Astrocyte (in vitro differentiated cells and primary cell): ENCODE measurements at regions not wholly inside any gene's neighbourhood (a gene's known extent, or its start where the extent isn't known, plus 50 kb on each side); places are given as distances from the start of the nearest gene placed in this dataset.

Experiments
- DNase-seq: peaks from one replicate; pipeline ENCODE4 v3.0.0-alpha.2; 2010; ENCODE audit warnings: low read depth
- FAIRE-seq: peaks from 2 replicates; lab custom pipeline; 2011; peaks lifted over from hg19 to GRCh38; lab: Jason Lieb, UNC
- H2AFZ ChIP-seq: 2 replicates; pipeline ENCODE4 v1.6.0; 2012; ENCODE audit warnings: low read depth, low read length, inconsistent platforms
- H3K27ac ChIP-seq: 2 replicates; pipeline ENCODE4 v1.5.1; 2011; ENCODE audit warnings: low read depth, low read length, inconsistent platforms
- H3K27me3 ChIP-seq: 2 replicates; pipeline ENCODE4 v1.6.0; 2011; ENCODE audit warnings: low read length, inconsistent platforms; ENCODE audit not compliant: insufficient read depth
- H3K36me3 ChIP-seq: 2 replicates; pipeline ENCODE4 v1.5.1; 2011; ENCODE audit warnings: low read length, inconsistent platforms; ENCODE audit not compliant: insufficient read depth
- H3K4me1 ChIP-seq: 2 replicates; pipeline ENCODE4 v1.5.1; 2011; ENCODE audit warnings: low read length, inconsistent platforms; ENCODE audit not compliant: insufficient read depth
- H3K4me2 ChIP-seq: 2 replicates; pipeline ENCODE4 v1.6.0; 2012; ENCODE audit warnings: low read length, inconsistent platforms
- H3K4me3 ChIP-seq: 2 replicates; pipeline ENCODE4 v1.5.1; 2011; ENCODE audit warnings: low read depth, mild to moderate bottlenecking, low read length, inconsistent platforms; ENCODE audit not compliant: insufficient read depth
- H3K79me2 ChIP-seq: 2 replicates; pipeline ENCODE4 v1.6.0; 2012; ENCODE audit warnings: mild to moderate bottlenecking, low read length, inconsistent platforms; ENCODE audit not compliant: insufficient read depth
- H3K9ac ChIP-seq: 2 replicates; pipeline ENCODE4 v1.6.0; 2012; ENCODE audit warnings: mild to moderate bottlenecking, low read length, inconsistent platforms
- H3K9me3 ChIP-seq: 2 replicates; pipeline ENCODE4 v1.5.1; 2012; ENCODE audit warnings: low read depth, mild to moderate bottlenecking, low read length, inconsistent platforms; ENCODE audit not compliant: insufficient read depth
- H4K20me1 ChIP-seq: 2 replicates; pipeline ENCODE4 v1.6.0; 2012; ENCODE audit warnings: low read length, inconsistent platforms; ENCODE audit not compliant: insufficient read depth
- H3K27ac Mint-ChIP-seq: one replicate; pipeline ENCODE4 v1.8.0; 2021; ENCODE audit warnings: mild to moderate bottlenecking, mixed read lengths; ENCODE audit not compliant: unreplicated experiment
- H3K27me3 Mint-ChIP-seq: one replicate; pipeline ENCODE4 v1.8.0; 2021; ENCODE audit warnings: low read depth, mixed read lengths; ENCODE audit not compliant: unreplicated experiment
- H3K36me3 Mint-ChIP-seq: one replicate; pipeline ENCODE4 v1.8.0; 2021; ENCODE audit warnings: low read depth, mixed read lengths; ENCODE audit not compliant: unreplicated experiment
- H3K4me1 Mint-ChIP-seq: one replicate; pipeline ENCODE4 v1.8.0; 2021; ENCODE audit warnings: low read depth, mixed read lengths; ENCODE audit not compliant: unreplicated experiment
- H3K4me3 Mint-ChIP-seq: one replicate; pipeline ENCODE4 v1.8.0; 2021; ENCODE audit warnings: mild to moderate bottlenecking, moderate library complexity, mixed read lengths; ENCODE audit not compliant: unreplicated experiment
- H3K9me3 Mint-ChIP-seq: one replicate; pipeline ENCODE4 v1.8.0; 2021; ENCODE audit warnings: mild to moderate bottlenecking, mixed read lengths; ENCODE audit not compliant: unreplicated experiment
- CTCF ChIP-seq: IDR thresholded peaks from 2 replicates; pipeline ENCODE4 v1.5.1; 2011; ENCODE audit warnings: low read depth, mild to moderate bottlenecking, inconsistent platforms, low read length, moderate library complexity; ENCODE audit not compliant: insufficient read depth
- EZH2 ChIP-seq: IDR thresholded peaks from 2 replicates; pipeline ENCODE4 v1.6.1; 2012; ENCODE audit warnings: mild to moderate bottlenecking, low read length, inconsistent platforms; ENCODE audit not compliant: insufficient read depth

GRCh38 chr1:232267837-232268598 is 361.9 kb downstream of the SIPA1L2 start:
- FAIRE-seq, result no peak
- TF ChIP-seq CTCF (no peak), EZH2 (no peak)
- no peak overlapping the region for H2AFZ ChIP-seq
- Mint-ChIP-seq H3K4me3 (no peak overlapping the region), H3K4me1 (peaks cover 11% of the 10 kb centered on the region), H3K36me3 (no peaks in the 10 kb centered on the region), H3K27me3 (peaks cover 20% of the 10 kb centered on the region), H3K9me3 (no peaks in the 10 kb centered on the region), H3K27ac (no peak overlapping the region)
- H3K4me1 ChIP-seq, result no peaks in the 10 kb centered on the region
- peaks cover 8% of the 10 kb centered on the region for H3K27me3 ChIP-seq
- no peak for DNase-seq
- H3K9ac ChIP-seq, result no peak overlapping the region
- H3K79me2 ChIP-seq, result no peaks in the 10 kb centered on the region
- no peaks in the 10 kb centered on the region for H3K9me3 ChIP-seq
- no peak overlapping the region for H3K4me2 ChIP-seq
- H3K4me3 ChIP-seq, result no peak overlapping the region
- H3K36me3 ChIP-seq, result no peaks in the 10 kb centered on the region
- H4K20me1 ChIP-seq, result no peaks in the 10 kb centered on the region
- H3K27ac ChIP-seq, result no peak overlapping the region

GRCh38 chr1:232267092-232267836 is 362.7 kb downstream of the SIPA1L2 start:
- Histone ChIP-seq H3K4me2 (no peak overlapping the region), H3K9ac (no peak overlapping the region), H2AFZ (no peak overlapping the region), H3K36me3 (no peaks in the 10 kb centered on the region), H3K9me3 (no peaks in the 10 kb centered on the region), H4K20me1 (no peaks in the 10 kb centered on the region), H3K4me3 (no peak overlapping the region), H3K27me3 (peaks cover 8% of the 10 kb centered on the region), H3K4me1 (no peaks in the 10 kb centered on the region), H3K27ac (no peak overlapping the region), H3K79me2 (no peaks in the 10 kb centered on the region)
- DNase-seq (no peak), FAIRE-seq (no peak)
- TF ChIP-seq EZH2, result no peak
- Mint-ChIP-seq H3K9me3 (no peaks in the 10 kb centered on the region), H3K27me3 (peaks cover 20% of the 10 kb centered on the region), H3K36me3 (no peaks in the 10 kb centered on the region), H3K4me3 (no peak overlapping the region), H3K4me1 (peaks cover 8% of the 10 kb centered on the region), H3K27ac (no peak overlapping the region)

GRCh38 chr1:232263452-232263851 is 366.5 kb downstream of the SIPA1L2 start:
- Histone ChIP-seq H4K20me1 (no peaks in the 10 kb centered on the region), H2AFZ (no peak overlapping the region), H3K4me3 (no peak overlapping the region), H3K9ac (no peak overlapping the region), H3K4me2 (no peak overlapping the region), H3K9me3 (no peaks in the 10 kb centered on the region), H3K4me1 (no peaks in the 10 kb centered on the region), H3K27ac (no peak overlapping the region), H3K36me3 (no peaks in the 10 kb centered on the region), H3K79me2 (no peaks in the 10 kb centered on the region), H3K27me3 (peaks cover 10% of the 10 kb centered on the region)
- FAIRE-seq, result no peak
- DNase-seq, result no peak
- no peak overlapping the region for H3K27ac Mint-ChIP-seq
- no peak for TF ChIP-seq CTCF
- H3K27me3 Mint-ChIP-seq, result peaks cover 38% of the 10 kb centered on the region
- H3K9me3 Mint-ChIP-seq, result no peaks in the 10 kb centered on the region
- H3K4me1 Mint-ChIP-seq, result peaks cover 5% of the 10 kb centered on the region
- H3K36me3 Mint-ChIP-seq, result no peaks in the 10 kb centered on the region
- H3K4me3 Mint-ChIP-seq, result no peak overlapping the region
